ENCODE measurements at regions not wholly inside any gene's neighbourhood (a gene's known extent, or its start where the extent isn't known, plus 50 kb on each side); places are given as distances from the start of the nearest gene placed in this dataset.

DNA sequence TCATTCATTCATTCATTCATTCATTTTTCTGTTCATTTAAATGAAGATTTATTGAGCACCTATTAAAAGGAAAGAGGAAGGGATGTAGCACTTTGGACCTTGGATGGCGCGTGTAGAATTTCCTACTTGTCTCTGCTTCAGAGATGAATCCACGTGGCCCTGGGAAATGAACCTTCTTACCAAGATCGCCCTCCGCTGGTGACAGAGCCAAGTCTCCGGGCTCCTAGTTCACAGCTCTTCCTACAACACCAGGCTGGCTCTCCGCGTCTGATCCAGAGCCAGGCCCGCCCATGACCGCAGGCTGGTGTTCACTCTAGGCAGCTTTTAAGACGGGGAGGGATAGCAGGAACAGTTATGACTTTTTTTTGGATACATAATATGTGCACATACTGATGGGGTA, 70.9 kb upstream of the PIWIL1 start:
- TF ChIP-seq SPI1 (IDR thresholded peaks at IDR 0.05; ENCODE audit: low read depth, low read length) (no peak), TAF1 (IDR thresholded peaks at IDR 0.05; ENCODE audit: low read depth, low read length) (no peak), POLR2AphosphoS5 (IDR thresholded peaks at IDR 0.05; ENCODE audit: low read depth, low read length) (no peak), POLR2A (IDR thresholded peaks at IDR 0.05; ENCODE audit: low read depth, low read length) (no peak), PAX5 (IDR thresholded peaks at IDR 0.05; ENCODE audit: insufficient read depth, low read length, severe bottlenecking) (no peak), POU2F2 (IDR thresholded peaks at IDR 0.05; ENCODE audit: low read depth, low read length) (no peak)
